ENCODE measurements at regions not wholly inside any gene's neighbourhood (a gene's known extent, or its start where the extent isn't known, plus 50 kb on each side); places are given as distances from the start of the nearest gene placed in this dataset.

DNA sequence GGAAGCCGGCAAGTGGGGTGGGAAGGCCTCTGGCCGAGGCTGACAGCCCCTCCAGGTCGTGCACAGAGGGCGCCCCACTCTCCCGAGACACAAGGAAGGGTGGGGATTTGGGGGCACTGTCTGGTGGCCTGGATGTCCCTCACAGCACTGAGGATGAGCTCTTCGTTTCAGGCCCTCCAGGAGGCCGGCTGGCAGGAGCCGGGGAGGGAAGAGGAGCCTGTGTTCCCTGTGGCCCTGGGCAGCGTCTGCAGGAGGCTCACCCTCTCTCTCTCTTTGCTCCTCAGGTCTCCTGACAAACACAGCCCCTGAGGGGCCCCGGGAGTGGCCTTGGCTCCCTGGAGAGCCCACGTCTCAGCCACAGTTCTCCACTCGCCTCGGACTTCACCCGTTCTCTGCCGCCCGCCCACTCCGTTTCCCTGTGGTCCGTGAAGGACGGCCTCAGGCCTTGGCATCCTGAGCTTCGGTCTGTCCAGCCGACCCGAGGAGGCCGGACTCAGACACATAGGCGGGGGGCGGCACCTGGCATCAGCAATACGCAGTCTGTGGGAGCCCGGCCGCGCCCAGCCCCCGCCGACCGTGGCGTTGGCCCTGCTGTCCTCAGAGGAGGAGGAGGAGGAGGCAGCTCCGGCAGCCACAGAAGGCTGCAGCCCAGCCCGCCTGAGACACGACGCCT is 1078.0 kb downstream of the BRD1 start:
- Histone ChIP-seq H3K27ac (no peak overlapping the region), H3K36me3 (no peaks in the 10 kb centered on the region), H3K27me3 (no peaks in the 10 kb centered on the region), H3K4me3 (no peak overlapping the region), H3K4me1 (no peaks in the 10 kb centered on the region), H3K9me3 (no peaks in the 10 kb centered on the region)
- intact Hi-C loops (cut with DNase I), result no loop called here
- WGBS, 2 donors, result 69 to 80% methylated on average over 5 to 10 of the region's 37 CpGs
- TF ChIP-seq, protein P1, sequence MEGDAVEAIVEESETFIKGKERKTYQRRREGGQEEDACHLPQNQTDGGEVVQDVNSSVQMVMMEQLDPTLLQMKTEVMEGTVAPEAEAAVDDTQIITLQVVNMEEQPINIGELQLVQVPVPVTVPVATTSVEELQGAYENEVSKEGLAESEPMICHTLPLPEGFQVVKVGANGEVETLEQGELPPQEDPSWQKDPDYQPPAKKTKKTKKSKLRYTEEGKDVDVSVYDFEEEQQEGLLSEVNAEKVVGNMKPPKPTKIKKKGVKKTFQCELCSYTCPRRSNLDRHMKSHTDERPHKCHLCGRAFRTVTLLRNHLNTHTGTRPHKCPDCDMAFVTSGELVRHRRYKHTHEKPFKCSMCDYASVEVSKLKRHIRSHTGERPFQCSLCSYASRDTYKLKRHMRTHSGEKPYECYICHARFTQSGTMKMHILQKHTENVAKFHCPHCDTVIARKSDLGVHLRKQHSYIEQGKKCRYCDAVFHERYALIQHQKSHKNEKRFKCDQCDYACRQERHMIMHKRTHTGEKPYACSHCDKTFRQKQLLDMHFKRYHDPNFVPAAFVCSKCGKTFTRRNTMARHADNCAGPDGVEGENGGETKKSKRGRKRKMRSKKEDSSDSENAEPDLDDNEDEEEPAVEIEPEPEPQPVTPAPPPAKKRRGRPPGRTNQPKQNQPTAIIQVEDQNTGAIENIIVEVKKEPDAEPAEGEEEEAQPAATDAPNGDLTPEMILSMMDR (IDR thresholded peaks at IDR 0.05), result no peak
- TF ChIP-seq POLR2A (IDR thresholded peaks at IDR 0.05), result no peak
- no peak for DNase-seq

DNA sequence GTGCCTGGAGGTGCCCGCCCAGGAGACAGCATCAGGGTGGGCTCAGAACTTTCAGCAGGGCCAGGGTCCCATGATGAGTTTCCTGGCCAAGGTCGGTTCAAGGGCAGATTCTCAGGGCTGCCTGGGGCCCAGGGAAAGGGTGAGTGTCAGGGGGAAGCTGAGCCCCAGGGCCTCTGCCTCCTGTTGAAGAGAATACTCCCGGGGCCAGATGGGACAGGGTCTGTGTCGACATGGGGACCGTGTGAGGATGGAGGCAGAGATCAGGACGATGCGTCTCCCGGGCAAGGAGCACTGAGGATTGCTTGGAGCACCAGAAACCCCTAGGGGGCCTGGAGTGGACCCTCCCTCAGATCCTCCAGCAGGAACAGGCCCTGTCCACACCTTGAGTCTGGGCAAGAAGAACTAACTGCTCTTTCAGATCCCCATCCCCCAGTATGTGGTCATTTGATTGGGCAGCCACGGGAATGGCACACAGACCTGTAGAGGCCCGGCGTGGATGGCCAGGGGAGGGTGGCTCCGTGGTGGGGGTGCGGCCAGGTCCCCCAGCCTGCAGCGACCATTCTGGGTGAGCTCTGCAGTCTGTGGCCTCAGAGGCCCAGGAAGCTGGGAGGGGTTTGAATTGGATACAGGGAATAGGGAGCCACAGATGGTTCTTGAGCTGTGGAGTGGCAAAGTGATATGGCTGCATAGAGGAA is 1078.7 kb downstream of the BRD1 start:
- WGBS, 2 donors, result 79 to 90% methylated on average over 5 to 12 of the region's 14 CpGs
- Histone ChIP-seq H3K4me1 (no peaks in the 10 kb centered on the region), H3K27ac (no peak overlapping the region), H3K4me3 (no peak overlapping the region), H3K9me3 (no peaks in the 10 kb centered on the region), H3K27me3 (no peaks in the 10 kb centered on the region), H3K36me3 (no peaks in the 10 kb centered on the region)
- no peak for DNase-seq
- intact Hi-C loops (cut with DNase I), result no loop called here
- TF ChIP-seq, protein P1 (IDR thresholded peaks at IDR 0.05), result no peak
- no peak for TF ChIP-seq POLR2A (IDR thresholded peaks at IDR 0.05)

GRCh38 chr22:48748113-48748859 is 1079.4 kb downstream of the BRD1 start:
- Histone ChIP-seq H3K4me1 (no peaks in the 10 kb centered on the region), H3K27me3 (no peaks in the 10 kb centered on the region), H3K36me3 (no peaks in the 10 kb centered on the region), H3K9me3 (no peaks in the 10 kb centered on the region), H3K4me3 (no peak overlapping the region), H3K27ac (no peak overlapping the region)
- TF ChIP-seq, protein P1 (IDR thresholded peaks at IDR 0.05), result no peak
- intact Hi-C loops (cut with DNase I), result no loop called here
- 45 to 100% methylated on average over 1 to 4 of the region's 20 CpGs for WGBS, 2 donors
- no peak for DNase-seq

- H3K36me3 ChIP-seq, result no peaks in the 10 kb centered on the region
- no peaks in the 10 kb centered on the region for H3K4me1 ChIP-seq
- no peaks in the 10 kb centered on the region for H3K27me3 ChIP-seq
- H3K27ac ChIP-seq, result no peak overlapping the region
- no peak overlapping the region for H3K4me3 ChIP-seq
- 89 to 100% methylated on average over 1 to 6 of the region's 13 CpGs for WGBS, 2 donors
- intact Hi-C loops (cut with DNase I), result no loop called here
- TF ChIP-seq, protein P1 (IDR thresholded peaks at IDR 0.05), result no peak
- no peak for TF ChIP-seq POLR2A (IDR thresholded peaks at IDR 0.05)
- no peak for DNase-seq
- no peaks in the 10 kb centered on the region for H3K9me3 ChIP-seq
Measured at GRCh38 chr22:48746789-48747425, 1080.8 kb downstream of the BRD1 start.

Measured in esophagus squamous epithelium (tissue), 5 donors.